Amygdala (tissue), 56 donors: ENCODE measurements at regions not wholly inside any gene's neighbourhood (a gene's known extent, or its start where the extent isn't known, plus 50 kb on each side); places are given as distances from the start of the nearest gene placed in this dataset.
"Not testable (repeated sequence)": the region's sequence is repeated elsewhere in the genome, so short reads cannot be mapped to it uniquely, and the experiment has no call there.

Experiments
- DNase-seq, 56 donors: peaks; one replicate each; lab custom pipeline; 2025; lab: John Stamatoyannopoulos, UW

- DNase-seq = not testable (repeated sequence)
Measured at GRCh38 chr16:5203675-5204074, 106.1 kb upstream of the EEF2KMT start.

GRCh38 chr16:5200123-5200522 is 102.5 kb upstream of the EEF2KMT start:
- no peak for DNase-seq

- DNase-seq = no peak
Measured at GRCh38 chr16:5196204-5196603, 98.6 kb upstream of the EEF2KMT start.

- DNase-seq = no peak
Measured at GRCh38 chr16:5193861-5194260, 96.3 kb upstream of the EEF2KMT start.

GRCh38 chr16:5188989-5189352 is 91.4 kb upstream of the EEF2KMT start:
- DNase-seq = no peak

- DNase-seq = no peak
Measured at GRCh38 chr16:5188318-5188988, 90.9 kb upstream of the EEF2KMT start.

- DNase-seq = no peak
Measured at GRCh38 chr16:5187402-5187952, 89.9 kb upstream of the EEF2KMT start.

- DNase-seq = no peak
Measured at GRCh38 chr16:5186381-5186903, 88.8 kb upstream of the EEF2KMT start.

GRCh38 chr16:5176505-5176904 is 78.9 kb upstream of the EEF2KMT start:
- DNase-seq = no peak

GRCh38 chr16:5175266-5175665 is 77.7 kb upstream of the EEF2KMT start:
- peak in 29 of 56 donors; percentile 0 to 51 (median 13) for DNase-seq

- DNase-seq = no peak
Measured at GRCh38 chr16:5166486-5166885, 68.9 kb upstream of the EEF2KMT start.

GRCh38 chr16:5165429-5165828 is 67.8 kb upstream of the EEF2KMT start:
- DNase-seq = not testable (repeated sequence)

- not testable (repeated sequence) for DNase-seq
Measured at GRCh38 chr16:5162801-5163200, 65.2 kb upstream of the EEF2KMT start.

GRCh38 chr16:5161888-5162287 is 64.3 kb upstream of the EEF2KMT start:
- not testable (repeated sequence) for DNase-seq

- not testable (repeated sequence) for DNase-seq
Measured at GRCh38 chr16:5160010-5160409, 62.4 kb upstream of the EEF2KMT start.

GRCh38 chr16:5159537-5159936 is 61.9 kb upstream of the EEF2KMT start:
- DNase-seq = not testable (repeated sequence)

- DNase-seq = no peak
Measured at GRCh38 chr16:5158494-5158893, 60.9 kb upstream of the EEF2KMT start.

GRCh38 chr16:5156486-5156885 is 58.9 kb upstream of the EEF2KMT start:
- DNase-seq = not testable (repeated sequence)

GRCh38 chr16:5154006-5154405 is 56.4 kb upstream of the EEF2KMT start:
- DNase-seq = not testable (repeated sequence)

GRCh38 chr16:5151409-5151808 is 53.8 kb upstream of the EEF2KMT start:
- not testable (repeated sequence) for DNase-seq
